ENCODE measurements at regions not wholly inside any gene's neighbourhood (a gene's known extent, or its start where the extent isn't known, plus 50 kb on each side); places are given as distances from the start of the nearest gene placed in this dataset.

- no peaks in the 10 kb centered on the region for H3K9me3 Mint-ChIP-seq (ENCODE audit: low read depth)
- no peak overlapping the region for H3K27ac Mint-ChIP-seq
- H3K4me3 Mint-ChIP-seq = no peak overlapping the region
- H3K36me3 Mint-ChIP-seq = no peaks in the 10 kb centered on the region
- no peaks in the 10 kb centered on the region for H3K27me3 Mint-ChIP-seq
- H3K4me1 Mint-ChIP-seq (ENCODE audit: low read depth) = peaks cover 8% of the 10 kb centered on the region
These were observed 364.1 kb upstream of the HS6ST1 start for GRCh38 chr2:128682729-128683284.

GRCh38 chr2:128684523-128684922 is 365.9 kb upstream of the HS6ST1 start:
- Mint-ChIP-seq H3K9me3 (ENCODE audit: low read depth) (no peaks in the 10 kb centered on the region), H3K36me3 (no peaks in the 10 kb centered on the region), H3K27me3 (no peaks in the 10 kb centered on the region), H3K27ac (no peak overlapping the region), H3K4me1 (ENCODE audit: low read depth) (peaks cover 8% of the 10 kb centered on the region), H3K4me3 (no peak overlapping the region)

- Mint-ChIP-seq H3K9me3 (ENCODE audit: low read depth) (no peaks in the 10 kb centered on the region), H3K36me3 (no peaks in the 10 kb centered on the region), H3K4me3 (no peak overlapping the region), H3K4me1 (ENCODE audit: low read depth) (peaks cover 8% of the 10 kb centered on the region), H3K27me3 (no peaks in the 10 kb centered on the region), H3K27ac (no peak overlapping the region)
These were observed 367.3 kb upstream of the HS6ST1 start for GRCh38 chr2:128685841-128686496.

GRCh38 chr2:128686497-128686859 is 367.8 kb upstream of the HS6ST1 start:
- H3K4me3 Mint-ChIP-seq = no peak overlapping the region
- no peaks in the 10 kb centered on the region for H3K27me3 Mint-ChIP-seq
- H3K4me1 Mint-ChIP-seq (ENCODE audit: low read depth) = peaks cover 8% of the 10 kb centered on the region
- H3K9me3 Mint-ChIP-seq (ENCODE audit: low read depth) = no peaks in the 10 kb centered on the region
- no peaks in the 10 kb centered on the region for H3K36me3 Mint-ChIP-seq
- H3K27ac Mint-ChIP-seq = no peak overlapping the region

GRCh38 chr2:128686881-128687555 is 368.4 kb upstream of the HS6ST1 start:
- Mint-ChIP-seq H3K27me3 (no peaks in the 10 kb centered on the region), H3K9me3 (ENCODE audit: low read depth) (no peaks in the 10 kb centered on the region), H3K27ac (no peak overlapping the region), H3K36me3 (no peaks in the 10 kb centered on the region), H3K4me1 (ENCODE audit: low read depth) (peaks cover 8% of the 10 kb centered on the region), H3K4me3 (no peak overlapping the region)

- H3K4me1 Mint-ChIP-seq (ENCODE audit: low read depth) = peaks cover 8% of the 10 kb centered on the region
- no peaks in the 10 kb centered on the region for H3K36me3 Mint-ChIP-seq
- H3K27ac Mint-ChIP-seq = no peak overlapping the region
- no peaks in the 10 kb centered on the region for H3K27me3 Mint-ChIP-seq
- no peaks in the 10 kb centered on the region for H3K9me3 Mint-ChIP-seq (ENCODE audit: low read depth)
- no peak overlapping the region for H3K4me3 Mint-ChIP-seq
These were observed 368.9 kb upstream of the HS6ST1 start for GRCh38 chr2:128687565-128687964.

GRCh38 chr2:128689971-128690370 is 371.3 kb upstream of the HS6ST1 start:
- Mint-ChIP-seq H3K36me3 (no peaks in the 10 kb centered on the region), H3K4me3 (no peak overlapping the region), H3K27ac (no peak overlapping the region), H3K4me1 (ENCODE audit: low read depth) (peaks cover 8% of the 10 kb centered on the region), H3K9me3 (ENCODE audit: low read depth) (no peaks in the 10 kb centered on the region), H3K27me3 (no peaks in the 10 kb centered on the region)

GRCh38 chr2:128690431-128690830 is 371.8 kb upstream of the HS6ST1 start:
- no peak overlapping the region for H3K27ac Mint-ChIP-seq
- no peaks in the 10 kb centered on the region for H3K36me3 Mint-ChIP-seq
- H3K4me3 Mint-ChIP-seq = no peak overlapping the region
- H3K27me3 Mint-ChIP-seq = no peaks in the 10 kb centered on the region
- H3K9me3 Mint-ChIP-seq (ENCODE audit: low read depth) = no peaks in the 10 kb centered on the region
- peaks cover 8% of the 10 kb centered on the region for H3K4me1 Mint-ChIP-seq (ENCODE audit: low read depth)

GRCh38 chr2:128690869-128691268 is 372.2 kb upstream of the HS6ST1 start:
- H3K36me3 Mint-ChIP-seq = no peaks in the 10 kb centered on the region
- H3K27me3 Mint-ChIP-seq = no peaks in the 10 kb centered on the region
- no peak overlapping the region for H3K4me3 Mint-ChIP-seq
- peaks cover 7% of the 10 kb centered on the region for H3K4me1 Mint-ChIP-seq (ENCODE audit: low read depth)
- no peak overlapping the region for H3K27ac Mint-ChIP-seq
- no peaks in the 10 kb centered on the region for H3K9me3 Mint-ChIP-seq (ENCODE audit: low read depth)

- Mint-ChIP-seq H3K27me3 (peaks cover under 1% of the 10 kb centered on the region), H3K36me3 (no peaks in the 10 kb centered on the region), H3K9me3 (ENCODE audit: low read depth) (no peaks in the 10 kb centered on the region), H3K4me1 (ENCODE audit: low read depth) (peaks cover 4% of the 10 kb centered on the region), H3K4me3 (no peak overlapping the region), H3K27ac (no peak overlapping the region)
These were observed 372.9 kb upstream of the HS6ST1 start for GRCh38 chr2:128691526-128691925.

- H3K4me1 Mint-ChIP-seq (ENCODE audit: low read depth) = no peaks in the 10 kb centered on the region
- H3K4me3 Mint-ChIP-seq = no peak overlapping the region
- H3K27me3 Mint-ChIP-seq = peaks cover 2% of the 10 kb centered on the region
These were observed 374.5 kb upstream of the HS6ST1 start for GRCh38 chr2:128692895-128693742.

GRCh38 chr2:128693743-128694029 is 375.0 kb upstream of the HS6ST1 start:
- Mint-ChIP-seq H3K4me1 (ENCODE audit: low read depth) (no peaks in the 10 kb centered on the region), H3K4me3 (no peak overlapping the region), H3K36me3 (no peaks in the 10 kb centered on the region), H3K9me3 (ENCODE audit: low read depth) (no peaks in the 10 kb centered on the region), H3K27me3 (peaks cover 2% of the 10 kb centered on the region), H3K27ac (no peak overlapping the region)

More at GRCh38 chr2:128692895-128693742, 374.5 kb upstream of the HS6ST1 start:
- Mint-ChIP-seq H3K36me3 (no peaks in the 10 kb centered on the region), H3K9me3 (ENCODE audit: low read depth) (no peaks in the 10 kb centered on the region), H3K27ac (no peak overlapping the region)

GRCh38 chr2:128695646-128696220 is 377.1 kb upstream of the HS6ST1 start:
- no peak overlapping the region for H3K27ac Mint-ChIP-seq
- H3K4me3 Mint-ChIP-seq = no peak overlapping the region
- H3K27me3 Mint-ChIP-seq = peaks cover 2% of the 10 kb centered on the region
- no peaks in the 10 kb centered on the region for H3K36me3 Mint-ChIP-seq
- no peaks in the 10 kb centered on the region for H3K9me3 Mint-ChIP-seq (ENCODE audit: low read depth)
- H3K4me1 Mint-ChIP-seq (ENCODE audit: low read depth) = no peaks in the 10 kb centered on the region

GRCh38 chr2:128696421-128696820 is 377.8 kb upstream of the HS6ST1 start:
- Mint-ChIP-seq H3K36me3 (no peaks in the 10 kb centered on the region), H3K27me3 (peaks cover 2% of the 10 kb centered on the region), H3K27ac (no peak overlapping the region), H3K4me3 (no peak overlapping the region), H3K4me1 (ENCODE audit: low read depth) (no peaks in the 10 kb centered on the region), H3K9me3 (ENCODE audit: low read depth) (no peaks in the 10 kb centered on the region)

GRCh38 chr2:128701418-128701817 is 382.8 kb upstream of the HS6ST1 start:
- H3K27me3 Mint-ChIP-seq = peaks cover 7% of the 10 kb centered on the region
- peaks cover 4% of the 10 kb centered on the region for H3K9me3 Mint-ChIP-seq (ENCODE audit: low read depth)
- peaks cover 3% of the 10 kb centered on the region for H3K36me3 Mint-ChIP-seq
- H3K4me1 Mint-ChIP-seq (ENCODE audit: low read depth) = no peaks in the 10 kb centered on the region
- H3K4me3 Mint-ChIP-seq = no peak overlapping the region
- no peak overlapping the region for H3K27ac Mint-ChIP-seq
